Endothelial cell of umbilical vein (primary cell): ENCODE measurements at regions not wholly inside any gene's neighbourhood (a gene's known extent, or its start where the extent isn't known, plus 50 kb on each side); places are given as distances from the start of the nearest gene placed in this dataset.

Source experiments
- BruUV-seq: library from RNA; stranded (reverse); fragments of 400-500 nt; replicated peaks from 2 replicates; lab custom pipeline; 2021; lab: Mats Ljungman, UMichigan
- CTCF ChIA-PET: fragments of 300-600, 350-600 bp; sonication (Branson Sonifier 250); formaldehyde crosslinking; loops from one replicate; lab custom pipeline; 2021; ENCODE audit warnings: antibody characterized with exemption, inconsistent platforms; lab: Charles Lee
- POLR2A ChIA-PET: fragments of 300-600, 350-600 bp; sonication (Branson Sonifier 250); formaldehyde crosslinking; loops from one replicate; lab custom pipeline; 2021; ENCODE audit warnings: antibody characterized with exemption, inconsistent platforms; lab: Charles Lee
- DNase-seq: peaks from one replicate; pipeline ENCODE4 v3.0.0-alpha.2; 2011; ENCODE audit warnings: low read depth, low spot score
- FAIRE-seq: peaks from 2 replicates; lab custom pipeline; 2011; peaks lifted over from hg19 to GRCh38; lab: Jason Lieb, UNC
- H2AFZ ChIP-seq: 2 replicates; pipeline ENCODE4 v1.6.0; 2012; ENCODE audit warnings: low read depth, low read length, control low read depth, inconsistent platforms
- H3K27ac ChIP-seq: 2 replicates; pipeline ENCODE4 v1.5.1; 2011; ENCODE audit warnings: low read depth, mild to moderate bottlenecking, control low read depth, low read length, moderate library complexity; ENCODE audit not compliant: insufficient read depth
- H3K27me3 ChIP-seq, 2 experiments: 2 replicates each; pipeline versions ENCODE4 v1.6.0 to v1.6.1; 2011; ENCODE audit warnings: low read length in 2 of 2, mixed read lengths in 1 of 2; ENCODE audit not compliant: control insufficient read depth in 2 of 2, insufficient read depth in 2 of 2
- H3K36me3 ChIP-seq, 2 experiments: 2 replicates in 1 of 2; 3 replicates in 1 of 2; pipeline ENCODE4 v1.5.1; 2011; ENCODE audit warnings: low read length in 2 of 2, mild to moderate bottlenecking in 1 of 2, moderate library complexity in 1 of 2; ENCODE audit not compliant: control insufficient read depth in 2 of 2, insufficient read depth in 2 of 2; ENCODE audit errors: extremely low read depth in 1 of 2
- H3K4me1 ChIP-seq: 3 replicates; pipeline ENCODE4 v1.5.1; 2011; ENCODE audit warnings: mild to moderate bottlenecking, low read length; ENCODE audit not compliant: control insufficient read depth, insufficient read depth; ENCODE audit errors: extremely low read depth
- H3K4me2 ChIP-seq: 2 replicates; pipeline ENCODE4 v1.6.1; 2011; ENCODE audit warnings: low read length, control low read depth, mixed read lengths; ENCODE audit not compliant: insufficient read depth
- H3K4me3 ChIP-seq, 3 experiments: fragments of 200-600 bp in 1 of 3; sonication (generic), shearing (Covaris generic) in 1 of 3; replicated peaks in 1 of 3; 2 replicates each; pipeline ENCODE4 v1.5.1; 2011 to 2016; ENCODE audit warnings: control low read depth in 3 of 3, low read length in 3 of 3, mild to moderate bottlenecking in 2 of 3, inconsistent platforms in 1 of 3, low read depth in 1 of 3, moderate library complexity in 1 of 3; ENCODE audit not compliant: insufficient read depth in 1 of 3
- H3K79me2 ChIP-seq: 2 replicates; pipeline ENCODE4 v1.6.0; 2012; ENCODE audit warnings: low read length, inconsistent platforms; ENCODE audit not compliant: control insufficient read depth, insufficient read depth
- H3K9ac ChIP-seq: replicated peaks from 2 replicates; pipeline ENCODE3; 2011; ENCODE audit warnings: low read length, control low read depth; ENCODE audit not compliant: insufficient read depth; ENCODE audit errors: extremely low read depth
- H3K9me1 ChIP-seq: replicated peaks from 3 replicates; pipeline ENCODE4 v1.6.0; 2011; ENCODE audit warnings: mild to moderate bottlenecking, low read length; ENCODE audit not compliant: control insufficient read depth, insufficient read depth; ENCODE audit errors: extremely low read depth
- H3K9me3 ChIP-seq: replicated peaks from 2 replicates; pipeline ENCODE4 v1.5.1; 2012; ENCODE audit warnings: low read length, inconsistent platforms; ENCODE audit not compliant: control insufficient read depth, insufficient read depth
- H4K20me1 ChIP-seq: replicated peaks from 2 replicates; pipeline ENCODE3; 2011; ENCODE audit warnings: mild to moderate bottlenecking, low read length; ENCODE audit not compliant: control insufficient read depth, insufficient read depth; ENCODE audit errors: extremely low read depth
- CTCF ChIP-seq, 2 donors: IDR thresholded peaks; 1 replicate in 1 of 2; 2 replicates in 1 of 2; pipeline ENCODE4 v1.5.1; 2011; ENCODE audit warnings: low read length in 2 of 2, mild to moderate bottlenecking in 2 of 2, moderate library complexity in 2 of 2, control low read depth in 1 of 2, inconsistent platforms in 1 of 2, low read depth in 1 of 2; ENCODE audit not compliant: insufficient read depth in 1 of 2; ENCODE audit errors: extremely low read depth in 1 of 2
- EZH2 ChIP-seq: IDR thresholded peaks from 2 replicates; pipeline ENCODE4 v1.6.1; 2012; ENCODE audit warnings: borderline replicate concordance, low read depth, mild to moderate bottlenecking, moderate library complexity, low read length, inconsistent platforms; ENCODE audit not compliant: severe bottlenecking
- FOS ChIP-seq: IDR thresholded peaks from 2 replicates; pipeline ENCODE4 v1.6.1; 2011; ENCODE audit warnings: mild to moderate bottlenecking, low read length, moderate library complexity, borderline replicate concordance; ENCODE audit not compliant: insufficient read depth
- GATA2 ChIP-seq: IDR thresholded peaks from 2 replicates; pipeline ENCODE4 v1.7.0; 2011; ENCODE audit warnings: low read depth, mild to moderate bottlenecking, moderate library complexity, mixed read lengths, low read length; ENCODE audit not compliant: insufficient read length, insufficient read depth
- JUN ChIP-seq: IDR thresholded peaks from 2 replicates; pipeline ENCODE4 v1.6.1; 2011; ENCODE audit warnings: borderline replicate concordance, low read depth; ENCODE audit not compliant: insufficient read length, insufficient read depth
- MAX ChIP-seq: IDR thresholded peaks from 2 replicates; pipeline ENCODE4 v1.6.1; 2011; ENCODE audit not compliant: insufficient read depth, insufficient read length
- MYC ChIP-seq: IDR thresholded peaks from one replicate; pipeline ENCODE4 v1.6.1; 2011; ENCODE audit warnings: mild to moderate bottlenecking, low read depth, low read length
- POLR2A ChIP-seq: IDR thresholded peaks from 2 replicates; pipeline ENCODE4 v1.6.1; 2012; ENCODE audit warnings: low read depth, mild to moderate bottlenecking, control low read depth, low read length
- POLR2AphosphoS5 ChIP-seq: IDR thresholded peaks from 2 replicates; pipeline ENCODE4 v1.6.1; 2012; ENCODE audit warnings: low read depth, mild to moderate bottlenecking, control low read depth, low read length, moderate library complexity; ENCODE audit not compliant: insufficient read depth
- dilution Hi-C: fragments of 300-500 bp; cut with MboI; formaldehyde crosslinking; loops from one replicate; pipeline ENCODE4 v1.15.0; 2019; ENCODE audit warnings: low sequenced_read_pairs; ENCODE audit not compliant: extremely low pct_ligation_motif_present
- intact Hi-C: fragments of 100-400 bp; cut with micrococcal nuclease; formaldehyde crosslinking; loops from one replicate; pipeline ENCODE4 v1.10.0; 2022

- no peaks in the 10 kb centered on the region for H3K9me3 ChIP-seq
- H3K36me3 ChIP-seq = no peaks in the 10 kb centered on the region
- TF ChIP-seq POLR2A = no peak
- no peak for TF ChIP-seq MYC
- no peak for TF ChIP-seq FOS
- no peak for TF ChIP-seq CTCF (IDR thresholded peaks at IDR 0.05; ENCODE audit: extremely low read depth in 1 of 2, insufficient read depth in 1 of 2, low read depth in 1 of 2, low read length in 2 of 2)
- no peak for TF ChIP-seq EZH2
- no peak for TF ChIP-seq MAX
- TF ChIP-seq JUN = no peak
- no peak for TF ChIP-seq GATA2
- no peak for TF ChIP-seq POLR2AphosphoS5
- no peak overlapping the region for H2AFZ ChIP-seq
- POLR2A ChIA-PET = no interaction called here
- H3K27ac ChIP-seq = no peak overlapping the region
- FAIRE-seq = no peak
- CTCF ChIA-PET = no interaction called here
- no peak for DNase-seq
- H3K4me1 ChIP-seq = no peaks in the 10 kb centered on the region
- no peak overlapping the region for H3K4me3 ChIP-seq
- H3K9me1 ChIP-seq = no peaks in the 10 kb centered on the region
- no peak overlapping the region for H3K4me2 ChIP-seq
- H3K79me2 ChIP-seq = no peaks in the 10 kb centered on the region
- no TSS peak for BruUV-seq
- H3K27me3 ChIP-seq = no peaks in the 10 kb centered on the region
- dilution Hi-C loops (no loop called here), intact Hi-C loops (no loop called here)
- no peak overlapping the region for H3K9ac ChIP-seq
- H4K20me1 ChIP-seq = no peaks in the 10 kb centered on the region
Observed at GRCh38 chr13:75196147-75196837, 285.7 kb downstream of the TBC1D4 start.
